ENCODE measurements at regions not wholly inside any gene's neighbourhood (a gene's known extent, or its start where the extent isn't known, plus 50 kb on each side); places are given as distances from the start of the nearest gene placed in this dataset.

GRCh38 chr2:128782411-128783192 lies 463.9 kb upstream of the HS6ST1 start:
- DNase-seq (ENCODE audit: low spot score), result peak; percentile 56

GRCh38 chr2:128783193-128783671 lies 464.6 kb upstream of the HS6ST1 start:
- no peak overlapping the region for H3K27ac ChIP-seq
- no peak overlapping the region for H3K4me3 ChIP-seq
- peak; percentile 53 for DNase-seq (ENCODE audit: low spot score)
- TF ChIP-seq CTCF (IDR thresholded peaks at IDR 0.05), result no peak

More at GRCh38 chr2:128782411-128783192, 463.9 kb upstream of the HS6ST1 start:
- H3K4me3 ChIP-seq, result no peak overlapping the region
- H3K27ac ChIP-seq, result no peak overlapping the region
- no peak for TF ChIP-seq CTCF (IDR thresholded peaks at IDR 0.05)

GRCh38 chr2:128783896-128784295 lies 465.2 kb upstream of the HS6ST1 start:
- DNase-seq (ENCODE audit: low spot score), result peak; percentile 59
- H3K4me3 ChIP-seq, result no peak overlapping the region
- H3K27ac ChIP-seq, result no peak overlapping the region
- no peak for TF ChIP-seq CTCF (IDR thresholded peaks at IDR 0.05)

GRCh38 chr2:128784626-128785306 lies 466.1 kb upstream of the HS6ST1 start:
- no peak for TF ChIP-seq CTCF (IDR thresholded peaks at IDR 0.05)
- no peak overlapping the region for H3K4me3 ChIP-seq
- no peak overlapping the region for H3K27ac ChIP-seq
- peak; percentile 57 for DNase-seq (ENCODE audit: low spot score)

DNA sequence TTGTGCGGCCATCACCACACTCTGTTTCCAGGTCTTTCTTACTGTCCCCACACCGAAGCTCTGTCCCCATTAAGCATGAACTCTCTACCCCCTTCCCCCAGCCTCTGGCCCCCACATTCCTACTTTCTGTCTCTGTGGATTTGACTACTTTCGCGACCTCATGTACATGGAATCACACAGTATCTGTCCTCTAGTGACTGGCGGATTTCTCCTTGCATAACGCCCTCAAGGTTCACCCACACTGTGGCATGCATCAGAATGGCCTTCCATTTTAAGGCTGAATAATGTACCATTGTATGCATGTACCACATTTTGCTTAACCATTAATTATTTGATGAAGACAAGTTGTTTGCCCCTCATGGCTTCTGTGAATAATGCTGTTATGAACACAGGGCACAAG lies 467.6 kb upstream of the HS6ST1 start:
- Histone ChIP-seq H3K27ac (no peak overlapping the region), H3K4me3 (no peak overlapping the region)
- TF ChIP-seq CTCF (IDR thresholded peaks at IDR 0.05), result no peak
- peak; percentile 38 for DNase-seq (ENCODE audit: low spot score)

GRCh38 chr2:128786741-128787478 lies 468.2 kb upstream of the HS6ST1 start:
- H3K27ac ChIP-seq, result peak overlapping the region in 1 of 2 donors; percentile 35
- no peak overlapping the region for H3K4me3 ChIP-seq
- no peak for TF ChIP-seq CTCF (IDR thresholded peaks at IDR 0.05)
- DNase-seq (ENCODE audit: low spot score), result peak; percentile 64

All from coronary artery (tissue), 2 donors.